HFF-Myc (cell line): ENCODE measurements at regions not wholly inside any gene's neighbourhood (a gene's known extent, or its start where the extent isn't known, plus 50 kb on each side); places are given as distances from the start of the nearest gene placed in this dataset.

Source experiments
- DNase-seq: peaks from one replicate; pipeline ENCODE4 v3.0.0-alpha.2; 2011; ENCODE audit warnings: low read depth; ENCODE audit errors: extremely low read depth
- H3K4me3 ChIP-seq: replicated peaks from 2 replicates; pipeline ENCODE4 v1.5.1; 2011; ENCODE audit warnings: low read depth, mild to moderate bottlenecking, control low read depth, low read length
- CTCF ChIP-seq: IDR thresholded peaks from 2 replicates; pipeline ENCODE4 v1.5.1; 2012; ENCODE audit warnings: mild to moderate bottlenecking, low read depth, low read length, control low read depth; ENCODE audit errors: missing control alignments

GRCh38 chr9:119955276-119955675 lies 586.0 kb upstream of the BRINP1 start:
- no peak for TF ChIP-seq CTCF
- DNase-seq: no peak
- no peak overlapping the region for H3K4me3 ChIP-seq

GRCh38 chr9:119951591-119951990 lies 582.4 kb upstream of the BRINP1 start:
- H3K4me3 ChIP-seq: no peak overlapping the region
- no peak for DNase-seq
- TF ChIP-seq CTCF: no peak

- H3K4me3 ChIP-seq: no peak overlapping the region
- no peak for DNase-seq
- no peak for TF ChIP-seq CTCF
Measured at GRCh38 chr9:119951090-119951489, 581.9 kb upstream of the BRINP1 start.

- no peak overlapping the region for H3K4me3 ChIP-seq
- no peak for DNase-seq
- no peak for TF ChIP-seq CTCF
Measured at GRCh38 chr9:119945686-119946085, 576.5 kb upstream of the BRINP1 start.

GRCh38 chr9:119941091-119941490 lies 571.9 kb upstream of the BRINP1 start:
- H3K4me3 ChIP-seq: no peak overlapping the region
- DNase-seq: no peak
- no peak for TF ChIP-seq CTCF

GRCh38 chr9:119938871-119939270 lies 569.6 kb upstream of the BRINP1 start:
- no peak for TF ChIP-seq CTCF
- DNase-seq: no peak
- no peak overlapping the region for H3K4me3 ChIP-seq

GRCh38 chr9:119934497-119934896 lies 565.3 kb upstream of the BRINP1 start:
- TF ChIP-seq CTCF: no peak
- DNase-seq: no peak
- H3K4me3 ChIP-seq: no peak overlapping the region
